LNCAP (cell line): ENCODE measurements at regions not wholly inside any gene's neighbourhood (a gene's known extent, or its start where the extent isn't known, plus 50 kb on each side); places are given as distances from the start of the nearest gene placed in this dataset.

Experiments
- CTCF ChIP-seq: fragments of 450-650 bp; IDR thresholded peaks from 2 replicates; pipeline ENCODE4 v1.5.1; 2017; ENCODE audit warnings: mild to moderate bottlenecking

- TF ChIP-seq CTCF = no peak
Measured at GRCh38 chr5:2266641-2267240, 384.0 kb upstream of the IRX4 start.

GRCh38 chr5:2265341-2265740, 382.6 kb upstream of the IRX4 start:
- TF ChIP-seq CTCF = no peak

GRCh38 chr5:2263763-2264162, 381.0 kb upstream of the IRX4 start:
- TF ChIP-seq CTCF = no peak

GRCh38 chr5:2262620-2263019, 379.9 kb upstream of the IRX4 start:
- no peak for TF ChIP-seq CTCF

- TF ChIP-seq CTCF = no peak
Measured at GRCh38 chr5:2261004-2261703, 378.4 kb upstream of the IRX4 start.

- TF ChIP-seq CTCF = no peak
Measured at GRCh38 chr5:2260211-2261003, 377.7 kb upstream of the IRX4 start.

GRCh38 chr5:2259494-2260107, 376.9 kb upstream of the IRX4 start:
- TF ChIP-seq CTCF = no peak
